A549 (cell line): ENCODE measurements at regions not wholly inside any gene's neighbourhood (a gene's known extent, or its start where the extent isn't known, plus 50 kb on each side); places are given as distances from the start of the nearest gene placed in this dataset.

Experiments
- BHLHE40 ChIP-seq: IDR thresholded peaks from 2 replicates; pipeline ENCODE4 v1.6.1; 2012; ENCODE audit warnings: low read depth, low read length, inconsistent platforms
- CBX2 ChIP-seq: fragments of 200-600 bp; sonication (generic); IDR thresholded peaks from 2 replicates; pipeline ENCODE4 v1.6.1; 2016; ENCODE audit warnings: low read depth, mild to moderate bottlenecking, borderline replicate concordance
- CTCF ChIP-seq: fragments of >200 bp; sonication (Bioruptor Twin); formaldehyde crosslinking; IDR thresholded peaks from 3 replicates; pipeline ENCODE4 v1.5.1; 2016
- FOSL2 ChIP-seq, 2 experiments: fragments of 450-650 bp in 1 of 2; fragments of >200 bp in 1 of 2; sonication (Bioruptor Twin) in 1 of 2; formaldehyde crosslinking; IDR thresholded peaks; 2 replicates each; pipeline versions ENCODE4 v1.5.0 to v1.6.1; 2016 to 2020; ENCODE audit warnings: mild to moderate bottlenecking in 1 of 2, moderate library complexity in 1 of 2
- MAX ChIP-seq: IDR thresholded peaks from 2 replicates; pipeline ENCODE4 v1.6.1; 2012
- MAZ ChIP-seq: fragments of 150-350 bp; IDR thresholded peaks from 2 replicates; pipeline ENCODE4 v1.6.1; 2014; ENCODE audit warnings: antibody characterized with exemption, low read depth, low read length, borderline replicate concordance
- MYC ChIP-seq: IDR thresholded peaks from 2 replicates; pipeline ENCODE4 v1.6.1; 2012; ENCODE audit warnings: mild to moderate bottlenecking, inconsistent platforms, low read length, improper control_type of control experiment, borderline replicate concordance
- RFX5 ChIP-seq: fragments of 450-650 bp; IDR thresholded peaks from 2 replicates; pipeline ENCODE4 v1.7.1; 2014; ENCODE audit warnings: antibody characterized with exemption, mild to moderate bottlenecking, moderate library complexity
- RNF2 ChIP-seq: fragments of 200-600 bp; sonication (generic); IDR thresholded peaks from 2 replicates; pipeline ENCODE4 v1.6.1; 2016; ENCODE audit warnings: low read depth, mild to moderate bottlenecking, antibody characterized with exemption, moderate library complexity, borderline replicate concordance
- SMC3 ChIP-seq: fragments of >200 bp; sonication (Bioruptor Twin); formaldehyde crosslinking; IDR thresholded peaks from 3 replicates; pipeline ENCODE4 v1.6.1; 2018; ENCODE audit warnings: inconsistent platforms
- SREBF2 ChIP-seq: fragments of 450-650 bp; IDR thresholded peaks from 2 replicates; pipeline ENCODE4 v1.6.1; 2014; ENCODE audit warnings: mild to moderate bottlenecking, moderate library complexity
- TP53 ChIP-seq: fragments of 250-450 bp; sonication (Bioruptor Pico); IDR thresholded peaks from 2 replicates; pipeline ENCODE4 v1.5.0; 2021; ENCODE audit warnings: mild to moderate bottlenecking, moderate library complexity
- ZSCAN20 ChIP-seq: fragments of 250-450 bp; sonication (Bioruptor Pico); IDR thresholded peaks from 2 replicates; pipeline ENCODE4 v1.8.0; 2022; ENCODE audit warnings: mild to moderate bottlenecking, moderate library complexity

DNA sequence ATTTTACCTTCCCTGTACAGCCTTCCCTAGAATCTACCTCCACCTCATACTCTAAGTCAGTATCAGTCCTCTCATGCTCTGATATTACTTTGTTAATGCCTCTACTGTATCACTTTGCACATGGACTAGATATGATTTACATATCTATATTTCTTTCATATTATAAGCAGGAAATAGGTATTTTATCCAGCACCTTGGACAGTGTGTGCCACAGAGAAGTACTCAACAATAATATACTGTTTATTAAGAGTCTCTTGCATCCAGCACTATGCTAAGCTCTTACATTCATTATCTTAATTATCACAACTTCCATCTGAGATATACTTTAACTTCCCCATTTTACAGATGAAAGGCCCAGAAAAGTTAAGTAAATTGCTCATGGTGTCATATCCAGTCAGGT is 247.9 kb upstream of the DAB1 start:
- TF ChIP-seq CTCF (no peak), RFX5 (no peak), ZSCAN20 (CRISPR knock-in tag) (no peak), SMC3 (no peak), MYC (no peak), BHLHE40 (no peak), CBX2 (no peak), SREBF2 (no peak), TP53 (CRISPR knock-in tag) (no peak), FOSL2 (IDR thresholded peaks at IDR 0.05) (no peak), FOSL2 (CRISPR knock-in tag; IDR thresholded peaks at IDR 0.05) (no peak), RNF2 (no peak), MAX (no peak), MAZ (no peak)
